Astrocyte (in vitro differentiated cells and primary cell): ENCODE measurements at regions not wholly inside any gene's neighbourhood (a gene's known extent, or its start where the extent isn't known, plus 50 kb on each side); places are given as distances from the start of the nearest gene placed in this dataset.

Experiments
- CTCF ChIP-seq: IDR thresholded peaks from 2 replicates; pipeline ENCODE4 v1.5.1; 2011; ENCODE audit warnings: low read depth, mild to moderate bottlenecking, inconsistent platforms, low read length, moderate library complexity; ENCODE audit not compliant: insufficient read depth
- EZH2 ChIP-seq: IDR thresholded peaks from 2 replicates; pipeline ENCODE4 v1.6.1; 2012; ENCODE audit warnings: mild to moderate bottlenecking, low read length, inconsistent platforms; ENCODE audit not compliant: insufficient read depth

DNA sequence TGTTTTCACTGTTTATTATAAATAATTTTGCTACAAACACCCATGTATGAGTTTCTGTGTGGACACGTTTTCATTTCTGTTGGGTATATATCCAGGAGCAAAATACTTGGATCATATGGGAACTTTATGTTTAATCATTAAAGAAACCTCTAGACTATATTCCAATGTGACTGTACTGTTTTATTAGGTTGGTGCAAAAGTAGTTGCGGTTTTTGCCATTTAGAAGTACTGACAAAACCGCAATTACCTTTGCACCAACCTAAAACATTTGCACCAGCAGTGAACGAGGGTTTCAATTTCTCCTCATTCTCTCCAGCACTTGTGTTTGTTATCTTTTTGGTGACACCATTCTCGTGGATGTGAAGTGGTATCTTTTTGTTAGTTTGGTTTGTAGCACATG lies 565.0 kb downstream of the TRIML1 start:
- TF ChIP-seq CTCF: no peak
- TF ChIP-seq EZH2: no peak
